Adrenal gland (tissue), 9 donors: ENCODE measurements at regions not wholly inside any gene's neighbourhood (a gene's known extent, or its start where the extent isn't known, plus 50 kb on each side); places are given as distances from the start of the nearest gene placed in this dataset.

Experiments
- DNase-seq, 7 donors: peaks; one replicate each; pipeline ENCODE4 v3.0.0-alpha.2; 2019 to 2020
- H3K27ac ChIP-seq, 5 donors: fragments of 200-600 bp; sonication (generic) in 4 of 5; 1 replicate in 3 of 5; 2 replicates in 2 of 5; pipeline versions ENCODE4 v1.5.1 to v1.8.0; 2016 to 2020; ENCODE audit warnings: mild to moderate bottlenecking in 1 of 5
- H3K27me3 ChIP-seq: fragments of 200-600 bp; 2 replicates; pipeline ENCODE4 v1.8.0; 2021
- H3K36me3 ChIP-seq, 2 donors: fragments of 200-600 bp; replicated peaks in 1 of 2; 1 replicate in 1 of 2; 2 replicates in 1 of 2; pipeline versions ENCODE4 v1.5.1 to v1.8.0; 2018 to 2022
- H3K4me1 ChIP-seq, 2 donors: fragments of 200-600 bp; replicated peaks in 1 of 2; 1 replicate in 1 of 2; 2 replicates in 1 of 2; pipeline versions ENCODE4 v1.5.1 to v1.8.0; 2018 to 2021
- H3K4me3 ChIP-seq, 4 donors: fragments of 200-600 bp; sonication (generic) in 3 of 4; one replicate each; pipeline ENCODE4 v1.5.1; 2016 to 2018
- H3K9me3 ChIP-seq, 3 donors: fragments of 200-600 bp; sonication (generic) in 1 of 3; replicated peaks in 1 of 3; 1 replicate in 2 of 3; 2 replicates in 1 of 3; pipeline versions ENCODE4 v1.5.1 to v1.8.0; 2016 to 2021
- POLR2A ChIP-seq, 2 donors: fragments of 450-650 bp; IDR thresholded peaks; one replicate each; pipeline ENCODE4 v1.6.1; 2017; ENCODE audit warnings: antibody characterized with exemption in 2 of 2, mild to moderate bottlenecking in 2 of 2, moderate library complexity in 1 of 2
- WGBS, 4 donors: extraction: QIAGEN DNeasy Blood & Tissue Kit in 2 of 4; methylation state at CpG; one replicate each; pipeline versions ENCODE4 v1.1.5 to v1.1.7; 2013 to 2017; 5-methylcytosine and 5-hydroxymethylcytosine counted together
- intact Hi-C, 2 donors: fragments of 100-400 bp; cut with DNase I; formaldehyde crosslinking; loops; one replicate each; pipeline versions ENCODE4 v1.14.1 to v1.15.0; 2022 to 2023
- TF ChIP-seq, protein P1 (sequence below), 6 experiments: fragments of 450-650 bp in 4 of 6; fragments of 200-600 bp in 2 of 6; sonication (generic) in 1 of 6; IDR thresholded peaks; 1 replicate in 5 of 6; 2 replicates in 1 of 6; pipeline versions ENCODE4 v1.5.1 to v1.8.0; 2016 to 2021; ENCODE audit warnings: antibody characterized with exemption in 6 of 6, mild to moderate bottlenecking in 2 of 6, moderate library complexity in 1 of 6
- donor health status: healthy with polysubstance abuse.
- donor health status: Bipolar disorder and iron deficiency.
- donor health status: DM: yes; HTN: yes; CAD: no.
- donor health status: DM: no; HTN: no; CAD: no.
- donor health status: DM: no; HTN: no; CAD: no.

DNA sequence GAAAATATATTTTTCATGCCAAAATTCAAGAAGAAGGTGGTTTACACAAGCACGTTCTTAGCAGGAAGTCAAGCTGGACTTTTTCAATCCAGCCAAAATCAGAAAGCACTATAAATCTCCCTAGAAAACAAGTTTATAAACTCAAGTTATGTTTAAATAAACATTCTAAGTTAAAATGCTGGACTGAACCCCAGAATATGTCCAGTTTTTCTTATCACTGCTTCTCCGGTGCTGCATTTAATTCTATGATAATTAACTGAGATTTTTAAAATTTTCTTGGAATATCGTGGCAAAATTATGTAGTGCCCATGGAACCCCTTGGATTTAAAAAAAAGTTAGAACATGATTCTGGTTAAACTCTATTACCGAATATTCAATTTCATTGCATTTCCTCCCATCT lies 218.2 kb upstream of the MDFIC2 start:
- Histone ChIP-seq H3K36me3 (no peaks in the 10 kb centered on the region), H3K9me3 (no peaks in the 10 kb centered on the region), H3K4me1 (no peaks in the 10 kb centered on the region), H3K27ac (no peak overlapping the region), H3K4me3 (no peak overlapping the region), H3K27me3 (no peaks in the 10 kb centered on the region)
- 31 to 39% (median 37%) methylated on average over 4 of the region's 4 CpGs for WGBS, 4 donors
- TF ChIP-seq POLR2A (IDR thresholded peaks at IDR 0.05) = no peak
- TF ChIP-seq, protein P1, sequence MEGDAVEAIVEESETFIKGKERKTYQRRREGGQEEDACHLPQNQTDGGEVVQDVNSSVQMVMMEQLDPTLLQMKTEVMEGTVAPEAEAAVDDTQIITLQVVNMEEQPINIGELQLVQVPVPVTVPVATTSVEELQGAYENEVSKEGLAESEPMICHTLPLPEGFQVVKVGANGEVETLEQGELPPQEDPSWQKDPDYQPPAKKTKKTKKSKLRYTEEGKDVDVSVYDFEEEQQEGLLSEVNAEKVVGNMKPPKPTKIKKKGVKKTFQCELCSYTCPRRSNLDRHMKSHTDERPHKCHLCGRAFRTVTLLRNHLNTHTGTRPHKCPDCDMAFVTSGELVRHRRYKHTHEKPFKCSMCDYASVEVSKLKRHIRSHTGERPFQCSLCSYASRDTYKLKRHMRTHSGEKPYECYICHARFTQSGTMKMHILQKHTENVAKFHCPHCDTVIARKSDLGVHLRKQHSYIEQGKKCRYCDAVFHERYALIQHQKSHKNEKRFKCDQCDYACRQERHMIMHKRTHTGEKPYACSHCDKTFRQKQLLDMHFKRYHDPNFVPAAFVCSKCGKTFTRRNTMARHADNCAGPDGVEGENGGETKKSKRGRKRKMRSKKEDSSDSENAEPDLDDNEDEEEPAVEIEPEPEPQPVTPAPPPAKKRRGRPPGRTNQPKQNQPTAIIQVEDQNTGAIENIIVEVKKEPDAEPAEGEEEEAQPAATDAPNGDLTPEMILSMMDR (IDR thresholded peaks at IDR 0.05) = no peak
- intact Hi-C loops = no loop called here
- DNase-seq = no peak

GRCh38 chr3:70527026-70527425 lies 214.6 kb upstream of the MDFIC2 start:
- Histone ChIP-seq H3K4me3 (no peak overlapping the region), H3K27ac (no peak overlapping the region), H3K4me1 (no peaks in the 10 kb centered on the region), H3K36me3 (no peaks in the 10 kb centered on the region), H3K27me3 (no peaks in the 10 kb centered on the region), H3K9me3 (no peaks in the 10 kb centered on the region)
- intact Hi-C loops = no loop called here
- DNase-seq = no peak
- 50 to 53% (median 51%) methylated on average over 8 of the region's 8 CpGs for WGBS, 4 donors
- no peak for TF ChIP-seq POLR2A (IDR thresholded peaks at IDR 0.05)
- TF ChIP-seq, protein P1 (IDR thresholded peaks at IDR 0.05) = no peak

- DNase-seq = no peak
- Histone ChIP-seq H3K9me3 (no peaks in the 10 kb centered on the region), H3K27ac (no peak overlapping the region), H3K4me3 (no peak overlapping the region), H3K4me1 (no peaks in the 10 kb centered on the region), H3K27me3 (no peaks in the 10 kb centered on the region), H3K36me3 (no peaks in the 10 kb centered on the region)
- intact Hi-C loops = no loop called here
- 57 to 68% (median 67%) methylated on average over 3 of the region's 3 CpGs for WGBS, 4 donors
- TF ChIP-seq POLR2A (IDR thresholded peaks at IDR 0.05) = no peak
- TF ChIP-seq, protein P1 (IDR thresholded peaks at IDR 0.05) = no peak
These were observed 207.6 kb upstream of the MDFIC2 start for GRCh38 chr3:70519913-70520659.

DNA sequence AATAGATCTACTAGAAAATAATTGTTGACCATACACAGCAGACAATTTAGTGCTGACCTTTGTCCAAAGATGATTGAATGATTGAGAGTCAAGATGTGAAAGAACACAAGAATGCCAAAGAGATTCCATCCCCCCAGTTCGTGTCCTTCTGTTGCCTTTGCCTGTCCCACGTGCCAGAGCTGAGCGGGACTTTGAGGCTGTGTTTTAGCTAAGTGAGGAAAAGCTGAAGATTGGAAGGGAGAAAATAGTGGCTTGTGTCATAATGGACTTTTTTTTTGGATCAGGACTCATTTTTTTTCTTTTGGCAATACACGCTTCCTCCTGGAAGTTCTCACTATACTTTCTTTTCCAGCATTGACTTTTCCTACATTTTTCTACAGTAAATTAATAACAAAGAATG lies 206.6 kb upstream of the MDFIC2 start:
- TF ChIP-seq POLR2A (IDR thresholded peaks at IDR 0.05) = no peak
- TF ChIP-seq, protein P1 (IDR thresholded peaks at IDR 0.05) = no peak

More for the DNA sequence above, 206.6 kb upstream of the MDFIC2 start:
- intact Hi-C loops = no loop called here
- DNase-seq = no peak
- 66 to 77% (median 69%) methylated on average over 4 of the region's 4 CpGs for WGBS, 4 donors
- no peak overlapping the region for H3K4me3 ChIP-seq
- no peaks in the 10 kb centered on the region for H3K4me1 ChIP-seq
- H3K27ac ChIP-seq = no peak overlapping the region
- no peaks in the 10 kb centered on the region for H3K27me3 ChIP-seq
- no peaks in the 10 kb centered on the region for H3K9me3 ChIP-seq
- H3K36me3 ChIP-seq = no peaks in the 10 kb centered on the region
